ENCODE measurements at regions not wholly inside any gene's neighbourhood (a gene's known extent, or its start where the extent isn't known, plus 50 kb on each side); places are given as distances from the start of the nearest gene placed in this dataset.

DNA sequence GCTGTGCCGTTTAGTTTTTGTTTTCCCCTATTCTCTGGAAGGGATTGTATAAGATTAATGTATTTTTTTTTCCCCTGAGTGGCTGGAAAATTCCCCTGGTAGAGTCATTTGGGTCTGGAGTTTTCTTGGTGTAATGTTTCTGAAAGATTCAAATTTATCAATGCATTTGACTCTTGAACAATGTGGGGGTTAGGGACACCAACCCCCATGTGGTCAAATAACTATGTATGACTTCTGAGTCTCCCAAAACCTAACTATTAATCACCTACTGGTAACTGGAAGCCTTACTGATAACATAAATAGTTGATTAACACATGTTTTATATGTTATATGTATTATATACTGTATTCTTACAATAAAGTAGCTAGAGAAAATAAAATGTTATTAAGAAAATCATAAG, 220.1 kb upstream of the PDE3A start:
- TF ChIP-seq EZH2phosphoT487 (IDR thresholded peaks at IDR 0.05; ENCODE audit: borderline replicate concordance, low read depth, low read length) (no peak), CTCF (conservative IDR thresholded peaks at IDR 0.05; ENCODE audit: low read length) (no peak)
